GM10248 (cell line): ENCODE measurements at regions not wholly inside any gene's neighbourhood (a gene's known extent, or its start where the extent isn't known, plus 50 kb on each side); places are given as distances from the start of the nearest gene placed in this dataset.
"Not testable (repeated sequence)": the region's sequence is repeated elsewhere in the genome, so short reads cannot be mapped to it uniquely, and the experiment has no call there.

Experiments
- CTCF ChIA-PET: fragments of 300-600 bp; sonication (Branson Sonifier 250); formaldehyde crosslinking; extraction: SDS; loops from one replicate; lab custom pipeline; 2021; ENCODE audit warnings: antibody characterized with exemption; lab: Yijun Ruan, JAX
- POLR2A ChIA-PET: fragments of 350-650 bp; sonication (Branson Sonifier 250); formaldehyde crosslinking; extraction: SDS; loops from one replicate; lab custom pipeline; 2020; ENCODE audit warnings: antibody characterized with exemption; lab: Yijun Ruan, JAX
- DNase-seq: peaks from one replicate; pipeline ENCODE4 v3.0.0; 2012; ENCODE audit errors: extremely low spot score
- CTCF ChIP-seq: IDR thresholded peaks from 2 replicates; pipeline ENCODE4 v1.5.1; 2012; ENCODE audit warnings: mild to moderate bottlenecking, low read depth; ENCODE audit errors: extremely low read depth, missing control alignments, control extremely low read depth

DNA sequence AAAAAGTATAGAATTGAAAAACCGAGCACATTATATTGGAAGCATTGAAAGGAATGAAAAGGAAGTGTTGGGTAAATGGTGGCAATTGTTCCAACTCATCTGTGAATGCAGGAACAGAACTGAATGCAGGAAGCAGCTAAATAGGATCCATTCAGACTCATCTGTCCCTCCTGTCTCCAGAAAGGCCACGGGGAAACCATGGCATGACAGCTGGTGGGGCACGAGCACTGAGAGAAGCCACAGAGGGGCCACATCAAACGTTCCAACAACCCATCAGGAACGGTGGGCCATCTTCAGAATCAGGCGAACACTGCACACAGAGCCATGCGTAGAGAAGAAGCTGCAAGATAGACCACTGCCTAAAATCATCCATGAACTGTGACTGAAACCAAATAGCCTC lies 138.5 kb upstream of the SLC35G4 start:
- DNase-seq: no peak
- no peak for TF ChIP-seq CTCF
- POLR2A ChIA-PET: no interaction called here
- CTCF ChIA-PET: interaction anchor here (1.2 kb wide), 1 partner anchor 11 kb away, joined by 3 read pairs; no protein-coding TSS in a partner anchor

DNA sequence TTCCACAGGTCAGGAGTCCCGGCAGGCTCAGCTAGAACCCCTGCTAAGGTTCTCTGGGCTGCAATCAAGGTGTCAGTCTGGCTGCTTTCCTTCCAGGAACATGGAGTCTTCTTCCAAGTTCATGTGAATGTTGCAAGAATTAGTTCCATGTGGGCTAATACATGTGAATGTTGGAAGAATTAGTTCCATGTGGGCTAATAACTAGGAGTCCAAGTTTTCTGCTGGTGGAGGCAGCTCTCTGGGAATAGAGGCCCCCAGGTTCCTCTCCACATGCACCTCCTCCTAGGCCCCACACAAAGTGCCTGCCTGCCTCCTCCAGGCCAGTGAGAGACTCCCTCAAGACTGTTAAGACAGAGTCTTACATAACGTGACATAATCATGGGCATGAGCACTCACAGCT lies 140.8 kb upstream of the SLC35G4 start:
- POLR2A ChIA-PET: no interaction called here
- CTCF ChIA-PET: no interaction called here
- no peak for DNase-seq
- TF ChIP-seq CTCF: no peak

DNA sequence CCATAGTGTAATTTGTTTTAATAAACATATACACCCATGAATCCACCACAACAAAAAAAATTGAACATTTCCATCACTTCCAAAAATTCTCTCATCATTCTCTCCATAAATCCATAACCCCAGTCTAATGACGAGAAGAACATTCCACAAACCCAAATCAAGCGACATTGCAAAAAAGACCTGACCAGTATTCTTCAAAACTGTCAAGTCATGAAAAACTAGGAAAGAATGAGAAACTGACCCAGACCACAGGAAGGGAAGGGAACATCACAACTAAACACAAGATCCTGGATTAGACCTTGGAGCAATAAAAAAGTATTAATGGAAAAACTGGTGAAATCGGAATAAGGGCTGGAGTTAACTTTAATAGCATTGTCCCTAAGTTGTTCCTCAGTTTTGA lies 141.3 kb upstream of the SLC35G4 start:
- TF ChIP-seq CTCF: no peak
- CTCF ChIA-PET: no interaction called here
- POLR2A ChIA-PET: no interaction called here
- no peak for DNase-seq

- ChIA-PET CTCF (interaction anchor here (1.5 kb wide), 1 partner anchor 85 kb away, joined by 4 read pairs; no protein-coding TSS in a partner anchor), POLR2A (no interaction called here)
- DNase-seq: no peak
- no peak for TF ChIP-seq CTCF
These were observed 141.8 kb upstream of the SLC35G4 start for GRCh38 chr18:11467611-11468010.

- ChIA-PET POLR2A (no interaction called here), CTCF (interaction anchor here (0.8 to 1.5 kb wide), 2 partner anchors 8 to 10 kb away, joined by 3 read pairs; no protein-coding TSS in a partner anchor)
- TF ChIP-seq CTCF: no peak
- DNase-seq: no peak
These were observed 145.3 kb upstream of the SLC35G4 start for GRCh38 chr18:11464129-11464528.

- CTCF ChIA-PET: no interaction called here
These were observed 150.9 kb upstream of the SLC35G4 start for GRCh38 chr18:11458447-11458846.

GRCh38 chr18:11457853-11458252 lies 151.5 kb upstream of the SLC35G4 start:
- DNase-seq, POLR2A ChIA-PET: not testable (repeated sequence)
- CTCF ChIA-PET: interaction anchor here (0.8 kb wide), 1 partner anchor 147 kb away, joined by 3 read pairs; no protein-coding TSS in a partner anchor

More at GRCh38 chr18:11458447-11458846, 150.9 kb upstream of the SLC35G4 start:
- TF ChIP-seq CTCF: no peak
- POLR2A ChIA-PET: no interaction called here
- no peak for DNase-seq
